IgD-negative memory B cell (primary cell): ENCODE measurements at regions not wholly inside any gene's neighbourhood (a gene's known extent, or its start where the extent isn't known, plus 50 kb on each side); places are given as distances from the start of the nearest gene placed in this dataset.

Experiments used
- H3K27ac Mint-ChIP-seq, 3 donors: one replicate each; pipeline ENCODE4 v1.8.0; 2020 to 2022; ENCODE audit warnings: mild to moderate bottlenecking in 3 of 3, mixed read lengths in 3 of 3, moderate library complexity in 1 of 3
- H3K27me3 Mint-ChIP-seq: one replicate; pipeline ENCODE4 v1.8.0; 2021; ENCODE audit warnings: mixed read lengths
- H3K36me3 Mint-ChIP-seq: one replicate; pipeline ENCODE4 v1.8.0; 2020; ENCODE audit warnings: mild to moderate bottlenecking, mixed read lengths
- H3K4me1 Mint-ChIP-seq, 3 donors: one replicate each; pipeline ENCODE4 v1.8.0; 2020 to 2022; ENCODE audit warnings: mixed read lengths in 3 of 3, mild to moderate bottlenecking in 1 of 3
- H3K4me3 Mint-ChIP-seq, 4 donors: one replicate each; pipeline ENCODE4 v1.8.0; 2020 to 2022; ENCODE audit warnings: mild to moderate bottlenecking in 4 of 4, mixed read lengths in 4 of 4, moderate library complexity in 3 of 4
- H3K9me3 Mint-ChIP-seq, 3 donors: one replicate each; pipeline ENCODE4 v1.8.0; 2020 to 2021; ENCODE audit warnings: mixed read lengths in 3 of 3, mild to moderate bottlenecking in 1 of 3

GRCh38 chrX:7204619-7205018, 56.7 kb upstream of the PUDP start:
- Mint-ChIP-seq H3K9me3 (no peaks in the 10 kb centered on the region), H3K36me3 (peaks cover 6% of the 10 kb centered on the region), H3K4me1 (peaks cover 4 to 13% (median 10%) of the 10 kb centered on the region in 3 donors), H3K4me3 (no peak overlapping the region), H3K27ac (no peak overlapping the region), H3K27me3 (no peaks in the 10 kb centered on the region)

- Mint-ChIP-seq H3K27me3 (no peaks in the 10 kb centered on the region), H3K4me1 (peaks cover 4 to 13% (median 11%) of the 10 kb centered on the region in 3 donors), H3K27ac (no peak overlapping the region), H3K36me3 (peaks cover 6% of the 10 kb centered on the region), H3K9me3 (no peaks in the 10 kb centered on the region), H3K4me3 (no peak overlapping the region)
These were observed 54.3 kb upstream of the PUDP start for GRCh38 chrX:7202206-7202605.

GRCh38 chrX:7201496-7201895, 53.5 kb upstream of the PUDP start:
- Mint-ChIP-seq H3K9me3 (no peaks in the 10 kb centered on the region), H3K27me3 (no peaks in the 10 kb centered on the region), H3K4me3 (no peak overlapping the region), H3K27ac (no peak overlapping the region), H3K4me1 (peaks cover 4 to 13% (median 11%) of the 10 kb centered on the region in 3 donors), H3K36me3 (peaks cover 6% of the 10 kb centered on the region)

GRCh38 chrX:7198499-7198898, 50.5 kb upstream of the PUDP start:
- no peak overlapping the region for H3K4me3 Mint-ChIP-seq
- H3K4me1 Mint-ChIP-seq = peaks cover 3 to 9% (median 4%) of the 10 kb centered on the region in 3 donors
- H3K36me3 Mint-ChIP-seq = peaks cover 10% of the 10 kb centered on the region
- H3K9me3 Mint-ChIP-seq = no peaks in the 10 kb centered on the region
- no peaks in the 10 kb centered on the region for H3K27me3 Mint-ChIP-seq
- H3K27ac Mint-ChIP-seq = no peak overlapping the region
